Transverse colon (tissue), 4 donors: ENCODE measurements at regions not wholly inside any gene's neighbourhood (a gene's known extent, or its start where the extent isn't known, plus 50 kb on each side); places are given as distances from the start of the nearest gene placed in this dataset.
"Not testable (repeated sequence)": the region's sequence is repeated elsewhere in the genome, so short reads cannot be mapped to it uniquely, and the experiment has no call there.

Experiments
- DNase-seq: peaks from one replicate; pipeline ENCODE4 v3.0.0-alpha.2; 2019
- H3K27ac ChIP-seq, 4 donors: fragments of 200-600 bp; sonication (generic); 2 replicates each; pipeline ENCODE4 v1.5.1; 2016 to 2018; ENCODE audit warnings: inconsistent platforms in 4 of 4
- H3K27me3 ChIP-seq: fragments of 200-600 bp; sonication (generic); 2 replicates; pipeline ENCODE4 v1.5.1; 2017; ENCODE audit warnings: inconsistent platforms
- H3K36me3 ChIP-seq, 4 donors: fragments of 200-600 bp; sonication (generic); 2 replicates each; pipeline ENCODE4 v1.5.1; 2017 to 2019; ENCODE audit warnings: inconsistent platforms in 4 of 4
- H3K4me1 ChIP-seq, 4 donors: fragments of 200-600 bp; sonication (generic); 2 replicates each; pipeline ENCODE4 v1.5.1; 2017 to 2020; ENCODE audit warnings: inconsistent platforms in 4 of 4
- H3K4me3 ChIP-seq, 4 donors: fragments of 200-600 bp; sonication (generic); 1 replicate in 1 of 4; 2 replicates in 3 of 4; pipeline versions ENCODE4 v1.5.1 to v1.6.1; 2017 to 2019; ENCODE audit warnings: inconsistent platforms in 4 of 4
- H3K9me3 ChIP-seq, 2 donors: fragments of 200-600 bp; sonication (generic); 2 replicates each; pipeline ENCODE4 v1.5.1; 2017 to 2019; ENCODE audit warnings: inconsistent platforms in 2 of 2
- EP300 ChIP-seq: sonication (generic); formaldehyde crosslinking; IDR thresholded peaks from one replicate; pipeline ENCODE4 v1.6.1; 2017; ENCODE audit warnings: antibody characterized with exemption, low read depth
- POLR2A ChIP-seq: fragments of 450-650 bp; IDR thresholded peaks from one replicate; pipeline ENCODE4 v1.6.1; 2016; ENCODE audit warnings: antibody characterized with exemption, mild to moderate bottlenecking, moderate library complexity
- POLR2AphosphoS5 ChIP-seq, 3 donors: sonication (generic); formaldehyde crosslinking; IDR thresholded peaks; one replicate each; pipeline ENCODE4 v1.6.1; 2016; ENCODE audit warnings: antibody characterized with exemption in 3 of 3
- whole genome bisulfite sequencing, 2 donors: methylation state at CpG; one replicate each; pipeline ENCODE4 v1.1.5; 2018; ENCODE audit warnings: low coverage in 1 of 2; 5-methylcytosine and 5-hydroxymethylcytosine counted together
- in situ Hi-C, 4 donors: fragments of 200-750 bp; cut with MboI; loops; one replicate each; pipeline versions ENCODE4 v1.15.0 to v1.15.1; 2017; ENCODE audit warnings: low sequenced_read_pairs in 3 of 4, low pct_ligation_motif_present in 1 of 4, low pct_unique_long_range_greater_than_20kb in 1 of 4
- intact Hi-C: fragments of 100-400 bp; cut with DNase I; formaldehyde crosslinking; loops from one replicate; pipeline ENCODE4 v1.15.1; 2023; ENCODE audit warnings: low total_unique reads
- TF ChIP-seq, protein P1 (sequence below), 5 experiments: fragments of 200-600 bp in 3 of 5; fragments of 450-650 bp in 2 of 5; sonication (generic) in 3 of 5; IDR thresholded peaks; 1 replicate in 2 of 5; 2 replicates in 3 of 5; pipeline ENCODE4 v1.5.1; 2016 to 2017; ENCODE audit warnings: antibody characterized with exemption in 5 of 5, inconsistent platforms in 3 of 5, mild to moderate bottlenecking in 2 of 5, moderate library complexity in 1 of 5

DNA sequence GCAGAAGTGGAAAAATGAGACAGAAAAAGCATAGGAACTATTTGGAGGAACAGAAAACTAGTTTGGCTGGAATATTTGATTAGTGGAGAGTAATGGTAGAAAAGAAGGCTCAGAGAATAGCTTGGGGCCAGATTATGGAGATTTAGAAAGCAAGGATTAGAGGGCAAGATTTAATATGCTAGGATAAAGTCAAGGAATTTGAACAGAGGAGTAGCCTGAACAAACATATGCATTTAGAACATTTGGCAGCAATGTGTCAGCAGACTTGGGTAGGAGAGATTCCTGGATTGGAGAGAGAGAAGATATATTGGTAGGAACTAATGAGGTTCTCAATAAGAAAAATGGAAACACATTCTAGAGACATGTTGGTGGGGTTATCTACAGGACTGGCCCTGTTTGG lies 229.2 kb upstream of the PKP2 start:
- no peak for DNase-seq
- no peaks in the 10 kb centered on the region for H3K36me3 ChIP-seq
- intact Hi-C loops: no loop called here
- H3K27ac ChIP-seq: no peak overlapping the region
- H3K4me1 ChIP-seq: no peaks in the 10 kb centered on the region
- TF ChIP-seq EP300: no peak
- TF ChIP-seq POLR2AphosphoS5 (IDR thresholded peaks at IDR 0.05): no peak
- TF ChIP-seq, protein P1, sequence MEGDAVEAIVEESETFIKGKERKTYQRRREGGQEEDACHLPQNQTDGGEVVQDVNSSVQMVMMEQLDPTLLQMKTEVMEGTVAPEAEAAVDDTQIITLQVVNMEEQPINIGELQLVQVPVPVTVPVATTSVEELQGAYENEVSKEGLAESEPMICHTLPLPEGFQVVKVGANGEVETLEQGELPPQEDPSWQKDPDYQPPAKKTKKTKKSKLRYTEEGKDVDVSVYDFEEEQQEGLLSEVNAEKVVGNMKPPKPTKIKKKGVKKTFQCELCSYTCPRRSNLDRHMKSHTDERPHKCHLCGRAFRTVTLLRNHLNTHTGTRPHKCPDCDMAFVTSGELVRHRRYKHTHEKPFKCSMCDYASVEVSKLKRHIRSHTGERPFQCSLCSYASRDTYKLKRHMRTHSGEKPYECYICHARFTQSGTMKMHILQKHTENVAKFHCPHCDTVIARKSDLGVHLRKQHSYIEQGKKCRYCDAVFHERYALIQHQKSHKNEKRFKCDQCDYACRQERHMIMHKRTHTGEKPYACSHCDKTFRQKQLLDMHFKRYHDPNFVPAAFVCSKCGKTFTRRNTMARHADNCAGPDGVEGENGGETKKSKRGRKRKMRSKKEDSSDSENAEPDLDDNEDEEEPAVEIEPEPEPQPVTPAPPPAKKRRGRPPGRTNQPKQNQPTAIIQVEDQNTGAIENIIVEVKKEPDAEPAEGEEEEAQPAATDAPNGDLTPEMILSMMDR (IDR thresholded peaks at IDR 0.05): no peak
- TF ChIP-seq POLR2A: no peak
- H3K9me3 ChIP-seq: no peaks in the 10 kb centered on the region
- no peak overlapping the region for H3K4me3 ChIP-seq
- in situ Hi-C loops: loop anchor here in 1 of 4 donors (25.0 kb wide), 1 partner anchor 88 kb away; no protein-coding TSS in a partner anchor
- no peaks in the 10 kb centered on the region for H3K27me3 ChIP-seq

GRCh38 chr12:33116284-33116683 lies 219.7 kb upstream of the PKP2 start:
- intact Hi-C loops (no loop called here), in situ Hi-C loops (no loop called here)

DNA sequence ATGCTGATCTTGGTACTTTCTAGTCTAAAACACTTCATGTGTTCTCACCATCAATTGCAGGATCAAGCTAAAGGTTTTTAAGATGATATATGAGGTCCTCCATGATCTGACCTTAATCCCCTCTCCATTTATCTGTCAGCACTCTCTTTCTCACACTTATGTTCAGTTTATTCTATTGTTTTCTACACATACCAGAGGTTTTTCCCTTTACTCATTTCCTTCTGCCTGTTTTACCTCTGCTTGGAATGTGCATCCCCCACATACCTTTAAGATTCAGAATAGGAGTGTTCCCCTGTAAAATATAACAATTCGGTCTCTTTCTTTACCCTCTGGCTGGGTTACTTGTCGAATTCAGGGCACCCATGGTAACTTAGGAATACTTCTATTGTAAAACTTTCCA lies 219.1 kb upstream of the PKP2 start:
- H3K36me3 ChIP-seq: no peaks in the 10 kb centered on the region
- WGBS, 2 donors: 15 to 49% methylated on average over 2 of the region's 2 CpGs
- no peak overlapping the region for H3K27ac ChIP-seq
- no peaks in the 10 kb centered on the region for H3K27me3 ChIP-seq
- no peaks in the 10 kb centered on the region for H3K9me3 ChIP-seq
- no peak for TF ChIP-seq EP300
- TF ChIP-seq POLR2AphosphoS5 (IDR thresholded peaks at IDR 0.05): no peak
- no peak for TF ChIP-seq POLR2A
- TF ChIP-seq, protein P1 (IDR thresholded peaks at IDR 0.05): no peak
- DNase-seq: no peak
- H3K4me3 ChIP-seq: no peak overlapping the region
- intact Hi-C loops (no loop called here), in situ Hi-C loops (no loop called here)
- H3K4me1 ChIP-seq: no peaks in the 10 kb centered on the region

More at GRCh38 chr12:33116284-33116683, 219.7 kb upstream of the PKP2 start:
- no peaks in the 10 kb centered on the region for H3K4me1 ChIP-seq
- no peaks in the 10 kb centered on the region for H3K36me3 ChIP-seq
- H3K9me3 ChIP-seq: no peaks in the 10 kb centered on the region
- no peak for TF ChIP-seq POLR2AphosphoS5 (IDR thresholded peaks at IDR 0.05)
- TF ChIP-seq EP300: no peak
- TF ChIP-seq, protein P1 (IDR thresholded peaks at IDR 0.05): no peak
- TF ChIP-seq POLR2A: no peak
- DNase-seq: no peak
- H3K4me3 ChIP-seq: no peak overlapping the region
- no peak overlapping the region for H3K27ac ChIP-seq
- WGBS, 2 donors: 31 to 46% methylated on average over 1 of the region's 1 CpG
- H3K27me3 ChIP-seq: no peaks in the 10 kb centered on the region

GRCh38 chr12:33111850-33112249 lies 215.3 kb upstream of the PKP2 start:
- no peaks in the 10 kb centered on the region for H3K36me3 ChIP-seq
- intact Hi-C loops: no loop called here
- 57 to 61% methylated on average over 6 of the region's 6 CpGs for WGBS, 2 donors
- DNase-seq: no peak
- H3K27ac ChIP-seq: no peak overlapping the region
- in situ Hi-C loops: no loop called here
- H3K27me3 ChIP-seq: no peaks in the 10 kb centered on the region
- H3K4me3 ChIP-seq: no peak overlapping the region
- no peak for TF ChIP-seq POLR2A
- TF ChIP-seq, protein P1 (IDR thresholded peaks at IDR 0.05): no peak
- TF ChIP-seq POLR2AphosphoS5 (IDR thresholded peaks at IDR 0.05): no peak
- no peak for TF ChIP-seq EP300
- no peaks in the 10 kb centered on the region for H3K9me3 ChIP-seq
- no peaks in the 10 kb centered on the region for H3K4me1 ChIP-seq

- in situ Hi-C loops, DNase-seq, H3K9me3 ChIP-seq, H3K27ac ChIP-seq, H3K4me3 ChIP-seq, intact Hi-C loops, H3K4me1 ChIP-seq, H3K27me3 ChIP-seq, H3K36me3 ChIP-seq: not testable (repeated sequence)
- 61% methylated on average over 7 of the region's 7 CpGs; no CpG with 5 or more reads in 1 of the 2 donors for WGBS, 2 donors
Measured at GRCh38 chr12:33107827-33108226, 211.2 kb upstream of the PKP2 start.
